LNCaP clone FGC (cell line): ENCODE measurements at regions not wholly inside any gene's neighbourhood (a gene's known extent, or its start where the extent isn't known, plus 50 kb on each side); places are given as distances from the start of the nearest gene placed in this dataset.

Experiments used
- DNase-seq: peaks from one replicate; pipeline ENCODE4 v3.0.0-alpha.2; 2011; ENCODE audit warnings: low read depth
- H3K4me3 ChIP-seq: 2 replicates; pipeline ENCODE4 v1.5.1; 2011; ENCODE audit warnings: mild to moderate bottlenecking, low read depth, low read length, control low read depth
- CTCF ChIP-seq: IDR thresholded peaks from 2 replicates; pipeline ENCODE4 v1.5.1; 2012; ENCODE audit warnings: mild to moderate bottlenecking; ENCODE audit not compliant: control insufficient read depth, insufficient read depth; ENCODE audit errors: extremely low read depth

GRCh38 chr1:58988752-58989151, 204.9 kb upstream of the JUN start:
- no peak overlapping the region for H3K4me3 ChIP-seq
- TF ChIP-seq CTCF = no peak
- DNase-seq = no peak

GRCh38 chr1:58989845-58990244, 206.0 kb upstream of the JUN start:
- H3K4me3 ChIP-seq = no peak overlapping the region
- DNase-seq = no peak
- TF ChIP-seq CTCF = no peak

- no peak for TF ChIP-seq CTCF
- no peak overlapping the region for H3K4me3 ChIP-seq
These were observed 207.5 kb upstream of the JUN start for GRCh38 chr1:58991305-58991704.

GRCh38 chr1:58992643-58993042, 208.8 kb upstream of the JUN start:
- TF ChIP-seq CTCF = no peak
- no peak for DNase-seq

More at GRCh38 chr1:58991305-58991704, 207.5 kb upstream of the JUN start:
- DNase-seq = no peak

GRCh38 chr1:58993403-58993802, 209.6 kb upstream of the JUN start:
- no peak overlapping the region for H3K4me3 ChIP-seq
- DNase-seq = no peak
- no peak for TF ChIP-seq CTCF

More at GRCh38 chr1:58992643-58993042, 208.8 kb upstream of the JUN start:
- no peak overlapping the region for H3K4me3 ChIP-seq

- DNase-seq = no peak
- H3K4me3 ChIP-seq = no peak overlapping the region
- TF ChIP-seq CTCF = no peak
These were observed 210.8 kb upstream of the JUN start for GRCh38 chr1:58994664-58995063.

GRCh38 chr1:58996341-58997059, 212.7 kb upstream of the JUN start:
- TF ChIP-seq CTCF = no peak
- DNase-seq = no peak
- no peak overlapping the region for H3K4me3 ChIP-seq
